ENCODE measurements at regions not wholly inside any gene's neighbourhood (a gene's known extent, or its start where the extent isn't known, plus 50 kb on each side); places are given as distances from the start of the nearest gene placed in this dataset.
"Not testable (repeated sequence)": the region's sequence is repeated elsewhere in the genome, so short reads cannot be mapped to it uniquely, and the experiment has no call there.

- Mint-ChIP-seq H3K9me3 (peaks cover 3 to 13% (median 4%) of the 10 kb centered on the region in 7 donors), H3K27me3 (no peaks in the 10 kb centered on the region), H3K4me1 (peaks cover 36 to 67% (median 51%) of the 10 kb centered on the region in 3 donors), H3K27ac (no peak overlapping the region), H3K4me3 (no peak overlapping the region), H3K36me3 (no peaks in the 10 kb centered on the region)
- no peak for ATAC-seq (ENCODE audit: low read depth in 2 of 2)
- no peak for DNase-seq
These were observed 104.0 kb downstream of the QRSL1 start for GRCh38 chr6:106733386-106733785.

- Mint-ChIP-seq H3K27ac (peak overlapping the region in 2 of 6 donors; percentile 6 to 32), H3K9me3 (peaks cover 3 to 13% (median 4%) of the 10 kb centered on the region in 7 donors), H3K4me3 (no peak overlapping the region), H3K27me3 (no peaks in the 10 kb centered on the region), H3K4me1 (peaks cover 34 to 64% (median 51%) of the 10 kb centered on the region in 3 donors), H3K36me3 (no peaks in the 10 kb centered on the region)
- ATAC-seq (ENCODE audit: low read depth in 2 of 2) (no peak), DNase-seq (no peak)
These were observed 103.1 kb downstream of the QRSL1 start for GRCh38 chr6:106732376-106732940.

GRCh38 chr6:106731843-106732160 lies 102.4 kb downstream of the QRSL1 start:
- Mint-ChIP-seq H3K4me1 (peaks cover 34 to 57% (median 45%) of the 10 kb centered on the region in 3 donors), H3K4me3 (peak overlapping the region in 1 of 8 donors; percentile 3), H3K36me3 (no peaks in the 10 kb centered on the region), H3K27ac (peak overlapping the region in 3 of 6 donors; percentile 5 to 41 (median 6)), H3K9me3 (peaks cover 3 to 13% (median 4%) of the 10 kb centered on the region in 7 donors), H3K27me3 (no peaks in the 10 kb centered on the region)
- DNase-seq: no peak
- no peak for ATAC-seq (ENCODE audit: low read depth in 2 of 2)

GRCh38 chr6:106731144-106731842 lies 101.9 kb downstream of the QRSL1 start:
- H3K4me3 Mint-ChIP-seq: peak overlapping the region in 2 of 8 donors; percentile 14 to 52
- H3K4me1 Mint-ChIP-seq: peaks cover 34 to 53% (median 40%) of the 10 kb centered on the region in 3 donors
- DNase-seq (no peak), ATAC-seq (ENCODE audit: low read depth in 2 of 2) (no peak)
- peaks cover 0 to 9% (median 3%) of the 10 kb centered on the region in 7 donors for H3K9me3 Mint-ChIP-seq
- H3K36me3 Mint-ChIP-seq: no peaks in the 10 kb centered on the region
- peak overlapping the region in 1 of 6 donors; percentile 46 for H3K27ac Mint-ChIP-seq
- H3K27me3 Mint-ChIP-seq: no peaks in the 10 kb centered on the region

- DNase-seq: no peak
- H3K36me3 Mint-ChIP-seq: no peaks in the 10 kb centered on the region
- no peak for ATAC-seq (ENCODE audit: low read depth in 2 of 2)
- peaks cover 30 to 47% (median 34%) of the 10 kb centered on the region in 3 donors for H3K4me1 Mint-ChIP-seq
- H3K27ac Mint-ChIP-seq: peak overlapping the region in 2 of 6 donors; percentile 20 to 46
- peak overlapping the region in 2 of 8 donors; percentile 14 to 52 for H3K4me3 Mint-ChIP-seq
- H3K9me3 Mint-ChIP-seq: peaks cover 0 to 4% (median 3%) of the 10 kb centered on the region in 7 donors
- H3K27me3 Mint-ChIP-seq: no peaks in the 10 kb centered on the region
These were observed 101.3 kb downstream of the QRSL1 start for GRCh38 chr6:106730718-106731117.

GRCh38 chr6:106730264-106730663 lies 100.9 kb downstream of the QRSL1 start:
- no peak for ATAC-seq (ENCODE audit: low read depth in 2 of 2)
- Mint-ChIP-seq H3K9me3 (peaks cover 0 to 4% (median 0%) of the 10 kb centered on the region in 7 donors), H3K4me3 (peak overlapping the region in 1 of 8 donors; percentile 40)

GRCh38 chr6:106729841-106730240 lies 100.5 kb downstream of the QRSL1 start:
- Mint-ChIP-seq H3K27ac (peak overlapping the region in 2 of 6 donors; percentile 13 to 24), H3K4me3 (peak overlapping the region in 1 of 8 donors; percentile 40), H3K4me1 (peaks cover 21 to 39% (median 25%) of the 10 kb centered on the region in 3 donors), H3K9me3 (peaks cover 0 to 4% (median 0%) of the 10 kb centered on the region in 7 donors), H3K36me3 (no peaks in the 10 kb centered on the region), H3K27me3 (no peaks in the 10 kb centered on the region)
- no peak for DNase-seq
- ATAC-seq (ENCODE audit: low read depth in 2 of 2): peak in 1 of 2 donors; percentile 32

More at GRCh38 chr6:106730264-106730663, 100.9 kb downstream of the QRSL1 start:
- no peaks in the 10 kb centered on the region for H3K36me3 Mint-ChIP-seq
- peaks cover 25 to 43% (median 29%) of the 10 kb centered on the region in 3 donors for H3K4me1 Mint-ChIP-seq
- DNase-seq: no peak
- no peaks in the 10 kb centered on the region for H3K27me3 Mint-ChIP-seq
- H3K27ac Mint-ChIP-seq: peak overlapping the region in 2 of 6 donors; percentile 20 to 24

GRCh38 chr6:106728296-106728870 lies 99.0 kb downstream of the QRSL1 start:
- no peak for DNase-seq
- Mint-ChIP-seq H3K27ac (peak overlapping the region in 1 of 6 donors; percentile 74), H3K27me3 (no peaks in the 10 kb centered on the region), H3K4me3 (peak overlapping the region in 1 of 8 donors; percentile 24), H3K4me1 (peaks cover 22 to 46% (median 28%) of the 10 kb centered on the region in 3 donors), H3K9me3 (peaks cover 0 to 4% (median 0%) of the 10 kb centered on the region in 7 donors), H3K36me3 (no peaks in the 10 kb centered on the region)
- ATAC-seq (ENCODE audit: low read depth in 2 of 2): no peak

- Mint-ChIP-seq H3K27ac (no peak overlapping the region), H3K4me3 (no peak overlapping the region), H3K4me1 (peaks cover 21 to 40% (median 24%) of the 10 kb centered on the region in 3 donors), H3K27me3 (no peaks in the 10 kb centered on the region), H3K36me3 (no peaks in the 10 kb centered on the region), H3K9me3 (peaks cover 0 to 4% (median 0%) of the 10 kb centered on the region in 7 donors)
- no peak for DNase-seq
- ATAC-seq (ENCODE audit: low read depth in 2 of 2): no peak
These were observed 98.2 kb downstream of the QRSL1 start for GRCh38 chr6:106727480-106728149.

- Mint-ChIP-seq H3K27ac (no peak overlapping the region), H3K4me1 (peaks cover 11 to 31% (median 15%) of the 10 kb centered on the region in 3 donors), H3K9me3 (no peaks in the 10 kb centered on the region), H3K4me3 (no peak overlapping the region), H3K27me3 (no peaks in the 10 kb centered on the region), H3K36me3 (no peaks in the 10 kb centered on the region)
- DNase-seq (no peak), ATAC-seq (ENCODE audit: low read depth in 2 of 2) (no peak)
These were observed 95.5 kb downstream of the QRSL1 start for GRCh38 chr6:106724848-106725247.

GRCh38 chr6:106724337-106724736 lies 95.0 kb downstream of the QRSL1 start:
- DNase-seq (no peak), ATAC-seq (ENCODE audit: low read depth in 2 of 2) (no peak)
- Mint-ChIP-seq H3K4me3 (no peak overlapping the region), H3K4me1 (peaks cover 8 to 27% (median 10%) of the 10 kb centered on the region in 3 donors), H3K36me3 (no peaks in the 10 kb centered on the region), H3K27me3 (no peaks in the 10 kb centered on the region), H3K27ac (peak overlapping the region in 1 of 6 donors; percentile 19), H3K9me3 (no peaks in the 10 kb centered on the region)

- not testable (repeated sequence) for H3K27ac Mint-ChIP-seq; H3K9me3 Mint-ChIP-seq; H3K27me3 Mint-ChIP-seq; H3K36me3 Mint-ChIP-seq; DNase-seq; H3K4me3 Mint-ChIP-seq; ATAC-seq (ENCODE audit: low read depth in 2 of 2)
- H3K4me1 Mint-ChIP-seq: peaks cover 4 to 18% (median 8%) of the 10 kb centered on the region in 3 donors
These were observed 94.0 kb downstream of the QRSL1 start for GRCh38 chr6:106723419-106723818.

GRCh38 chr6:106721189-106721588 lies 91.8 kb downstream of the QRSL1 start:
- H3K27me3 Mint-ChIP-seq; DNase-seq; H3K27ac Mint-ChIP-seq; ATAC-seq (ENCODE audit: low read depth in 2 of 2); H3K9me3 Mint-ChIP-seq; H3K36me3 Mint-ChIP-seq; H3K4me3 Mint-ChIP-seq: not testable (repeated sequence)
- H3K4me1 Mint-ChIP-seq: peaks cover 16 to 33% (median 21%) of the 10 kb centered on the region in 3 donors

Measured in naive B cell (primary cell).